Ascending aorta (tissue), 2 donors: ENCODE measurements at regions not wholly inside any gene's neighbourhood (a gene's known extent, or its start where the extent isn't known, plus 50 kb on each side); places are given as distances from the start of the nearest gene placed in this dataset.

ENCODE experiments used
- DNase-seq, 2 donors: peaks; one replicate each; pipeline ENCODE4 v3.0.0-alpha.2; 2019; ENCODE audit warnings: low spot score in 2 of 2
- H3K27ac ChIP-seq, 2 donors: fragments of 200-600 bp; sonication (generic); one replicate each; pipeline ENCODE4 v1.5.1; 2016 to 2017; ENCODE audit warnings: mild to moderate bottlenecking in 1 of 2
- H3K27me3 ChIP-seq: fragments of 200-600 bp; sonication (generic); one replicate; pipeline ENCODE4 v1.5.1; 2017
- H3K36me3 ChIP-seq, 2 donors: fragments of 200-600 bp; sonication (generic); one replicate each; pipeline ENCODE4 v1.5.1; 2016
- H3K4me1 ChIP-seq, 2 donors: fragments of 200-600 bp; sonication (generic); one replicate each; pipeline ENCODE4 v1.5.1; 2016 to 2017; ENCODE audit warnings: mild to moderate bottlenecking in 1 of 2
- H3K4me3 ChIP-seq, 2 donors: fragments of 200-600 bp; sonication (generic); one replicate each; pipeline ENCODE4 v1.5.1; 2016 to 2017; ENCODE audit warnings: mild to moderate bottlenecking in 1 of 2
- H3K9me3 ChIP-seq, 2 donors: fragments of 200-600 bp; sonication (generic); one replicate each; pipeline ENCODE4 v1.5.1; 2016
- CTCF ChIP-seq, 3 experiments: fragments of 200-600 bp in 2 of 3; fragments of 450-650 bp in 1 of 3; sonication (generic) in 2 of 3; IDR thresholded peaks; one replicate each; pipeline ENCODE4 v1.5.1; 2016 to 2019; ENCODE audit warnings: antibody characterized with exemption in 3 of 3, mild to moderate bottlenecking in 1 of 3, moderate library complexity in 1 of 3
- intact Hi-C: fragments of 100-400 bp; cut with DNase I; formaldehyde crosslinking; loops from one replicate; pipeline ENCODE4 v1.15.1; 2023

- Histone ChIP-seq H3K27ac (no peak overlapping the region), H3K9me3 (peaks cover 0 to 13% of the 10 kb centered on the region in 2 donors), H3K36me3 (no peaks in the 10 kb centered on the region), H3K4me1 (no peaks in the 10 kb centered on the region), H3K4me3 (no peak overlapping the region), H3K27me3 (no peaks in the 10 kb centered on the region)
- intact Hi-C loops = no loop called here
- TF ChIP-seq CTCF (IDR thresholded peaks at IDR 0.05) = no peak
- no peak for DNase-seq
Observed at GRCh38 chr1:90522432-90522831, 194.7 kb downstream of the BARHL2 start.

- H3K36me3 ChIP-seq = no peaks in the 10 kb centered on the region
- peaks cover 0 to 15% of the 10 kb centered on the region in 2 donors for H3K9me3 ChIP-seq
- H3K27me3 ChIP-seq = no peaks in the 10 kb centered on the region
- no peaks in the 10 kb centered on the region for H3K4me1 ChIP-seq
- intact Hi-C loops = no loop called here
- H3K27ac ChIP-seq = no peak overlapping the region
- TF ChIP-seq CTCF (IDR thresholded peaks at IDR 0.05) = no peak
- no peak for DNase-seq
- no peak overlapping the region for H3K4me3 ChIP-seq
Observed at GRCh38 chr1:90513956-90514355, 203.1 kb downstream of the BARHL2 start.

GRCh38 chr1:90512441-90512840, 204.7 kb downstream of the BARHL2 start:
- H3K4me3 ChIP-seq = no peak overlapping the region
- intact Hi-C loops = no loop called here
- no peak overlapping the region for H3K27ac ChIP-seq
- DNase-seq = no peak
- H3K27me3 ChIP-seq = no peaks in the 10 kb centered on the region
- H3K36me3 ChIP-seq = no peaks in the 10 kb centered on the region
- peaks cover 0 to 3% of the 10 kb centered on the region in 2 donors for H3K9me3 ChIP-seq
- no peak for TF ChIP-seq CTCF (IDR thresholded peaks at IDR 0.05)
- no peaks in the 10 kb centered on the region for H3K4me1 ChIP-seq

GRCh38 chr1:90510143-90510542, 207.0 kb downstream of the BARHL2 start:
- no peak for TF ChIP-seq CTCF (IDR thresholded peaks at IDR 0.05)
- intact Hi-C loops = no loop called here
- H3K4me3 ChIP-seq = no peak overlapping the region
- H3K27me3 ChIP-seq = no peaks in the 10 kb centered on the region
- H3K27ac ChIP-seq = no peak overlapping the region
- no peaks in the 10 kb centered on the region for H3K9me3 ChIP-seq
- no peaks in the 10 kb centered on the region for H3K36me3 ChIP-seq
- no peaks in the 10 kb centered on the region for H3K4me1 ChIP-seq
- no peak for DNase-seq

GRCh38 chr1:90509225-90510048, 207.7 kb downstream of the BARHL2 start:
- H3K27ac ChIP-seq = no peak overlapping the region
- DNase-seq = no peak
- H3K9me3 ChIP-seq = no peaks in the 10 kb centered on the region
- H3K27me3 ChIP-seq = no peaks in the 10 kb centered on the region
- intact Hi-C loops = no loop called here
- no peak overlapping the region for H3K4me3 ChIP-seq
- no peak for TF ChIP-seq CTCF (IDR thresholded peaks at IDR 0.05)
- no peaks in the 10 kb centered on the region for H3K36me3 ChIP-seq
- no peaks in the 10 kb centered on the region for H3K4me1 ChIP-seq
